ENCODE measurements at regions not wholly inside any gene's neighbourhood (a gene's known extent, or its start where the extent isn't known, plus 50 kb on each side); places are given as distances from the start of the nearest gene placed in this dataset.

DNA sequence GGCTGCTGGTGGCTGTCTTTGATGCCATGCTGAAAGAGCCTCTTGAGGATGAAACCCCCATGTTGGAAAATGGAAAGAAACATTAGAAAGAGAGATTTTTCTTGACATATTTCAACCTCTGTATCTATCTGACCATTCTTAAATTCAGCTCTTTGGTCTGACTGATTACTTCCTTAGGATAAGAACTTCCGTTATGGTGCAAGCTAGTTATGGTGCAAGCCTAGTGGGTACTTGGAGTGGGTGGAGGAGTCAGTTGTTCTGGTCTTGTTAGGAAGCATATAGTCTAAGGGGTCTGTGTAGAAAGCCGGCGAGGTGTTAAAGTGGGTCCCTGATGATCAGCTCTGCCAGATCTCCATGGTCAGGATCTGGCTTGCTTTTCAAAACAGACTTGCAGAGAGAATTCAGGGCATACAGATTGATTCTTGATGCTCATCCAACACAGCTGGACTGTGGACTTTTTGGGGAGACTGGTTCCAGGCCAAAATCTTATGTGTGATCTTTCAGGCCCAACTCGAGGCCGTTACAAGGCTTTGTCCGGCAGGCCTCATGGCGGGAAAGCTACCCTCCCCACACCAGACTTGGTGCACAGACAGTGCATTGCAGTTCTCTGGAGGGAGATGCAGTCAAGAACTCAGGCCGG, 82.8 kb upstream of the BOD1L1 start:
- Histone ChIP-seq H3K4me3 (no peak overlapping the region), H3K36me3 (replicated peaks in 1 of 2) (no peaks in the 10 kb centered on the region), H3K27me3 (no peaks in the 10 kb centered on the region), H3K9me3 (replicated peaks in 1 of 3) (no peaks in the 10 kb centered on the region), H3K4me1 (replicated peaks in 1 of 2) (no peaks in the 10 kb centered on the region), H3K27ac (no peak overlapping the region)
- intact Hi-C loops (cut with DNase I) = no loop called here
- TF ChIP-seq, protein P1, sequence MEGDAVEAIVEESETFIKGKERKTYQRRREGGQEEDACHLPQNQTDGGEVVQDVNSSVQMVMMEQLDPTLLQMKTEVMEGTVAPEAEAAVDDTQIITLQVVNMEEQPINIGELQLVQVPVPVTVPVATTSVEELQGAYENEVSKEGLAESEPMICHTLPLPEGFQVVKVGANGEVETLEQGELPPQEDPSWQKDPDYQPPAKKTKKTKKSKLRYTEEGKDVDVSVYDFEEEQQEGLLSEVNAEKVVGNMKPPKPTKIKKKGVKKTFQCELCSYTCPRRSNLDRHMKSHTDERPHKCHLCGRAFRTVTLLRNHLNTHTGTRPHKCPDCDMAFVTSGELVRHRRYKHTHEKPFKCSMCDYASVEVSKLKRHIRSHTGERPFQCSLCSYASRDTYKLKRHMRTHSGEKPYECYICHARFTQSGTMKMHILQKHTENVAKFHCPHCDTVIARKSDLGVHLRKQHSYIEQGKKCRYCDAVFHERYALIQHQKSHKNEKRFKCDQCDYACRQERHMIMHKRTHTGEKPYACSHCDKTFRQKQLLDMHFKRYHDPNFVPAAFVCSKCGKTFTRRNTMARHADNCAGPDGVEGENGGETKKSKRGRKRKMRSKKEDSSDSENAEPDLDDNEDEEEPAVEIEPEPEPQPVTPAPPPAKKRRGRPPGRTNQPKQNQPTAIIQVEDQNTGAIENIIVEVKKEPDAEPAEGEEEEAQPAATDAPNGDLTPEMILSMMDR (IDR thresholded peaks at IDR 0.05) = no peak
- TF ChIP-seq POLR2A (IDR thresholded peaks at IDR 0.05) = no peak
- whole genome bisulfite sequencing, 4 donors = 93 to 97% (median 96%) methylated on average over 6 to 8 of the region's 8 CpGs
- DNase-seq = no peak

DNA sequence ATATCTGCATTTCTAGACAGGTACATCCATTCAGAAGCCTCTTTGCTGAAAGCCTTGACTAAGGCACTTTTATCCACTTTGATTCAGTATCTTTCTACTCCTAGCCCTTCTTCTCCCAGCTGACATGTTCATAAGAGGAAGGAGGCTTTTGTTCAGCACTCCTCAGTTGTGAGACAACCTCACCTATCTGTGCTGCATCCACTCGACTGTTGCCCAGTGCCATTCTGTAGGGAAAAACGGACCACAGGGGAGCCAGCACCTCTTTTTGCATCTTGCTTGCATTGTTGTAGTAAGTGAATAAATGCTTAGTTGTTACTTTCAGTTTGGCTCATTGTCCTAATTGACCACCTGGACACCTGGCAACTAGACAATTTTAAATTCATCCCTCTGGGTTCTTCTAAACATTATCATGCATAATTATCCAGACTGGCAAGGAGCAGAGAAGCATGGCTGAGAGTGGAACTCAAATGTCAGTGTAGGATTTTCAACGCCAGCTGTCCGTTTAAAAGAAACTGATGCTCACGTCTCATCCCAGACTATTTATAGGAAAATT, 83.8 kb upstream of the BOD1L1 start:
- intact Hi-C loops (cut with DNase I) = no loop called here
- TF ChIP-seq POLR2A (IDR thresholded peaks at IDR 0.05) = no peak
- TF ChIP-seq, protein P1 (IDR thresholded peaks at IDR 0.05) = no peak
- H3K4me3 ChIP-seq = no peak overlapping the region
- no peaks in the 10 kb centered on the region for H3K9me3 ChIP-seq (replicated peaks in 1 of 3)
- no peaks in the 10 kb centered on the region for H3K4me1 ChIP-seq (replicated peaks in 1 of 2)
- no peaks in the 10 kb centered on the region for H3K27me3 ChIP-seq
- WGBS, 4 donors = 67 to 79% (median 75%) methylated on average over 5 of the region's 5 CpGs
- H3K36me3 ChIP-seq (replicated peaks in 1 of 2) = no peaks in the 10 kb centered on the region
- H3K27ac ChIP-seq = no peak overlapping the region
- DNase-seq = no peak

DNA sequence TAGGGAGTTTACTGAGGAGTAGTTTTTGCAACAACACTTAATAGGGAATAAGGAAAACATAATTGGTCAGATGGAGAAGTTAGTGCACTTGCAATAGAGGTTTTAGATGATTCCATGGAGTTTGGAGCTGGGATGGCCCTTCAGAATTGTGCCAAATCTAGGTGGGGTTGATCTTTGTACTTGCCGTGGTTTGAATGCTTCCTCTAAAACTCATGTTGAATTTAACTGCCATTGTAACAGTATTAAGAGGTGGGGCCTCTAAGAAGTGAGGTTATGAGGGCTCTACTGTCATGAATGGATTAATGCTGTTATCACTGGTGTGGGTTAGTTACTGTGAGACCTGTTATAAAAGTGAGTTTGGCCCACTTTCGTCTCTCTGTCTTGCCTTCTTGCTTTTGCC, 94.4 kb upstream of the BOD1L1 start:
- H3K4me1 ChIP-seq (replicated peaks in 1 of 2) = no peaks in the 10 kb centered on the region
- H3K9me3 ChIP-seq (replicated peaks in 1 of 3) = no peaks in the 10 kb centered on the region
- H3K36me3 ChIP-seq (replicated peaks in 1 of 2) = no peaks in the 10 kb centered on the region
- DNase-seq = no peak
- no peak overlapping the region for H3K4me3 ChIP-seq
- intact Hi-C loops (cut with DNase I) = no loop called here
- TF ChIP-seq, protein P1 (IDR thresholded peaks at IDR 0.05) = no peak
- TF ChIP-seq POLR2A (IDR thresholded peaks at IDR 0.05) = no peak
- H3K27me3 ChIP-seq = no peaks in the 10 kb centered on the region
- no peak overlapping the region for H3K27ac ChIP-seq
- 38 to 85% (median 68%) methylated on average over 2 of the region's 2 CpGs for WGBS, 4 donors

DNA sequence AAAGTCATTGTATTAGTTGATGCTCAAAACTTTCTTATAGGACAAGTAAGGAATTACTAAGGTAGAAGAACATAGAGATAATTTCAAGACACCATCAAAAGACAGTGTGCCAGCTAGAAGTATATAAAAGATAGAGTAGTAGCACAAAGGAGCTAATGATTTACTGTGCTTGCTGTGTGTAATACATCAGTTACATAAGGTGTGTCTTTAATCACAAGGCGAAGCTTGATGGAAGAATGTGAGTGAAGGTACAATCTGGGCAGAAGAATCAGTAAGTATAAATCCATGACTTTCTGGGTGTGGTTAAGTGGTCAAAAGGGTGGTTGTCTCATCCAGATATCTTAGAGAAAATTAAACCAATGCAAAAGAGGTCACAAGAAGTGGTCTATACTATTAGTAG, 95.1 kb upstream of the BOD1L1 start:
- DNase-seq = no peak
- H3K4me3 ChIP-seq = no peak overlapping the region
- no peaks in the 10 kb centered on the region for H3K27me3 ChIP-seq
- no peaks in the 10 kb centered on the region for H3K4me1 ChIP-seq (replicated peaks in 1 of 2)
- no peaks in the 10 kb centered on the region for H3K36me3 ChIP-seq (replicated peaks in 1 of 2)
- TF ChIP-seq POLR2A (IDR thresholded peaks at IDR 0.05) = no peak
- TF ChIP-seq, protein P1 (IDR thresholded peaks at IDR 0.05) = no peak
- no peaks in the 10 kb centered on the region for H3K9me3 ChIP-seq (replicated peaks in 1 of 3)
- H3K27ac ChIP-seq = no peak overlapping the region
- 90 to 100% (median 94%) methylated on average over 1 of the region's 1 CpG for WGBS, 4 donors
- intact Hi-C loops (cut with DNase I) = no loop called here

All from adrenal gland (tissue), 9 donors.